IPS-18c (cell line): ENCODE measurements at regions not wholly inside any gene's neighbourhood (a gene's known extent, or its start where the extent isn't known, plus 50 kb on each side); places are given as distances from the start of the nearest gene placed in this dataset.

Experiments
- H3K4me3 ChIP-seq: 2 replicates; pipeline ENCODE4 v1.7.0; 2013; ENCODE audit warnings: low read depth, mild to moderate bottlenecking, low read length, moderate library complexity; ENCODE audit not compliant: insufficient read depth
- H3K9me3 ChIP-seq: one replicate; pipeline ENCODE4 v1.6.1; 2013; ENCODE audit warnings: mild to moderate bottlenecking, low read length, moderate library complexity; ENCODE audit not compliant: control insufficient read depth, insufficient read depth

DNA sequence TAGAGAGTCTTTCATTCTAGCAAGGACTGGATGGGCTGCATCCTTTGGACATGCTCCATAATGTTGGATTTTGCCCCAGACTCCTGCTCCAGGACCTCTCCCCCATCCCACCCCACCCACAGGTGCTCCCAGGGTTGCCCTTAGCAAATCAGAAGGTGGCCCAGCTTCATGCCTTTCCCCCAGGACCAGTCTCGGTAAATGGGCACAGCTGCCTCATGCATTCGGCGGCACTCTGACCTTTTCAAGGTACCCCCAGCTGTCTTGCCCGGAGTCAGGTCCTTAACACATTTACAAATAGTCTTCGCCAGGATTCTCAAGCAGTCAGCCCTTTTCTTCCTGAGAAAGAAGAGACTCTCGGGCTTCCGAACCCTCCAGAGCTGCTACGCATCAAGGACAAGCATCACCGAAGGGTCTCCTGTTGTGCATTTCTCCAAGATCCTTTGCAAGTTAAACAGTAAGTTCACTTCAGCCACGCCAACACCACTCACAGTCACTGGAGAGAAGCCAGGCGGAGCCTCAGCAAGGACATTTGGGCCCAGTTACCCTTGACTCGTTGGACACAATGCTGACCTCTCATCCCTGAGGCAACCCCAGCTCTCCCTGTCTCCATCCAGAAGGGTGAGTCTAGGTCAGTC lies 287.8 kb downstream of the FAM43A start:
- no peaks in the 10 kb centered on the region for H3K9me3 ChIP-seq
- H3K4me3 ChIP-seq, result no peak overlapping the region

DNA sequence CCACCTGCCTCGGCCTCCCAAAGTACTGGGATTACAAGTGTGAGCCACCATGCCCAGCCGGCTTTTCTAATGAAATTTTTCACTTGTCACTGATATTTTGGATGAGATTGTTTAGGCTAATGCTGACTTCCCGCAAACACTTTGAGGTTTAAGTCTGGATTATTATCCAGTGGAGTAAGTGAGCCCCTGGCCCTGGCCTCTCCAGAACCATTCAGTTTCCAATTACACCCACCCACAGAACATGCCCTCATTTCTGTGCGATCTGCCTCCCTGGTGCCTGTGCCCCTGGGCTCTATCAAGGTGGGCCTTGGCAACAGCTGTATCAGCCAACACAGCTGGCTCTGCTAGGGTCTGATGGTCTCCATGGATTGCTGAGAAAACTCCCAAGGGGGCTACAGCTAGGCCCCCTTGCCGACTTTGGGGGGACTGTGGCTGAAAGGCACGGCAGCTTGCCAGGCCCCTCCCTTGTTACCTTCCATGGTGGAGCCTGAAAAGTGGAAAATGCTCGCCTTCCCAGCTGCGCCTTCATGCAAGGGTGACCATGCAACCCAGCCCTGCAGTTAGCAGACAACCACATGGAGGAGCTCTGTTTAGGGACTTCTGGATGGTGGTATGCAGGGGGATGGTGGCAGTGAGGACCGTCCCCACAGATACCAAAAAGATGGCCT lies 288.9 kb downstream of the FAM43A start:
- no peaks in the 10 kb centered on the region for H3K9me3 ChIP-seq
- H3K4me3 ChIP-seq, result no peak overlapping the region

GRCh38 chr3:194976049-194976451 lies 290.4 kb downstream of the FAM43A start:
- no peaks in the 10 kb centered on the region for H3K9me3 ChIP-seq
- no peak overlapping the region for H3K4me3 ChIP-seq

- H3K4me3 ChIP-seq, result no peak overlapping the region
- no peaks in the 10 kb centered on the region for H3K9me3 ChIP-seq
These were observed 291.2 kb downstream of the FAM43A start for GRCh38 chr3:194976874-194977273.

- no peak overlapping the region for H3K4me3 ChIP-seq
- H3K9me3 ChIP-seq, result no peaks in the 10 kb centered on the region
These were observed 291.7 kb downstream of the FAM43A start for GRCh38 chr3:194977356-194977755.

DNA sequence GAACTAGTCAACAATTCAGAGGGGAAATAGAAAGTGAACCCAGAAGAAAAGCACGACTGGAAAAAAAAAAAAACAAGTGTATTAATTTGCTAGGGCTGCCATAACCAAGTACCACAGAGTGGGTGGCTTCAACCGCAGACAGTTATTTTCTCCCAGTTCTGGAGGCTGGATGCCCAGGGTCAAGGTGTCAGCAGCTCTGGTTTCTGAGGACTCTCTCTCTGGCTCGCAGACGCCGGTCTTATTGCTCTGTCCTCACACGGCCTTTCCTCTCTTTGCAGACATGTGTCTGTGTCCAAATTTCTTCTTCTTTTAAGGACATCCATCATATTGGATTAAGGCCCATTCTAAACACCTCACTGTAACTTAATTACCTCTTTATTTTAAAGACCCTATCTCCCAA lies 291.8 kb downstream of the XXYLT1 start:
- H3K4me3 ChIP-seq, result no peak overlapping the region
- H3K9me3 ChIP-seq, result peaks cover 2% of the 10 kb centered on the region

GRCh38 chr3:194982472-194982871 lies 288.5 kb downstream of the XXYLT1 start:
- Histone ChIP-seq H3K9me3 (peaks cover 2% of the 10 kb centered on the region), H3K4me3 (no peak overlapping the region)

- Histone ChIP-seq H3K9me3 (peaks cover 2% of the 10 kb centered on the region), H3K4me3 (no peak overlapping the region)
These were observed 287.8 kb downstream of the XXYLT1 start for GRCh38 chr3:194983121-194983520.

- Histone ChIP-seq H3K4me3 (no peak overlapping the region), H3K9me3 (peaks cover 2% of the 10 kb centered on the region)
These were observed 287.3 kb downstream of the XXYLT1 start for GRCh38 chr3:194983620-194984019.

- Histone ChIP-seq H3K4me3 (no peak overlapping the region), H3K9me3 (peaks cover 2% of the 10 kb centered on the region)
These were observed 286.9 kb downstream of the XXYLT1 start for GRCh38 chr3:194984066-194984465.

DNA sequence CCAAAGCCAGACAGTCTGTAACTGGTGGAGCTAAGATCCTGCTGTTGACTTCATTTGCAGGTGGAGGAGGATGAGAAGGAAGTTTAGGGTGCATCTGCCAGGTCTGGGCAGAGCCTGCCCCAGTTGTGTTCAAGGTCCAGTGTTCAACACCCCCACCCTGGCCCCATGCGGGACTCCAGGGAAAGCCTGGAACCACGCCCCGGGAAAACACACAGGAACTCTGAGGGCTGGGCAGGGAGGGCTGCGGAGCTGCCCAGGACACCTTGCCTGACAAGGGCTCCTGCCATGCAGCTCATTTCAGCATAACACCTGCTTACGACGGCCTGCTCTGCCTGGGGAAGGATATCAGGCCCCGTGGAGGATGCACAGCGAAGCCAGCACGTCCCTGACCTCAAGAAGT lies 286.3 kb downstream of the XXYLT1 start:
- no peak overlapping the region for H3K4me3 ChIP-seq
- peaks cover 2% of the 10 kb centered on the region for H3K9me3 ChIP-seq

- H3K4me3 ChIP-seq, result no peak overlapping the region
These were observed 285.9 kb downstream of the XXYLT1 start for GRCh38 chr3:194985031-194985578.

DNA sequence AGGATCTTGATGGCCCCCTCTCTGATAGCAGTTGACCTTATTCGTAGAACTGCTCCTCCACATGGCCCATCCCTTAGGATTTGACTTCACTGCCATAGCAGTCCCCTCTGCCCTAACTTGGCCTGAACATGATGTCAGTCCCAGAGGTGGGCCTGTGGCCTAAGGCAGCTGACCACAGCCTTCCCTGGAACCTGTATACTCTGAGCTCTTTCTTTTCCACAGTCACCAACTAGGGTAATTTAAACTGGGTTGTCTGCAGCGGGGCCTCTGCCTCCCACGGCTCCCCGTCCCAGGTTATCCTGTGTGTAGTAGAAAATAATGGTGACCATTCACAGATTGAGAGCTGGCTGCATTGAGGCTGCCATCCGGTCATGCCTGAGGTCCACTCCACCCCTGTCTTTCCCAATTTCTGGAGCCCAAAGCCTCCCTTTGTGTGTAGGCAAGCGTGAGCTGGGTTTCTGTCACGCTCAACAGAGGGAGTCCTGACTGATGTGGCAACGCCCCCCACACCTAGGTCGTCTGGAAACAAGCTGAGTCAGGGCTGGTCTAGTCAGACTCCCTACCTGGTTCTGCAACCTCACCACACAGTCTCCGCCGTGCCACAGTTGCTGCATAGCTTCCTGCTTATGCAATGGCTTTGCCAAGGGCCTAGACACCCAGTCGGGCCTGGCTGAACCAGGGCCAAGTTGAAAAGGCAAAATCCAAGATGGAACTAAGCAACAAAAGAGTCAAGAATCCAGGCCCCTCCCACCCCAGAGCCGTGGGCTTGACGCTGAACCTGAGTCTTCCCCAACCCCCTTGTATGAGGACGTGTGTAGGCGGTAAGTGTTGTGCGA lies 284.5 kb downstream of the XXYLT1 start:
- no peak overlapping the region for H3K4me3 ChIP-seq
- H3K9me3 ChIP-seq, result peaks cover 2% of the 10 kb centered on the region

More at GRCh38 chr3:194985031-194985578, 285.9 kb downstream of the XXYLT1 start:
- peaks cover 2% of the 10 kb centered on the region for H3K9me3 ChIP-seq

DNA sequence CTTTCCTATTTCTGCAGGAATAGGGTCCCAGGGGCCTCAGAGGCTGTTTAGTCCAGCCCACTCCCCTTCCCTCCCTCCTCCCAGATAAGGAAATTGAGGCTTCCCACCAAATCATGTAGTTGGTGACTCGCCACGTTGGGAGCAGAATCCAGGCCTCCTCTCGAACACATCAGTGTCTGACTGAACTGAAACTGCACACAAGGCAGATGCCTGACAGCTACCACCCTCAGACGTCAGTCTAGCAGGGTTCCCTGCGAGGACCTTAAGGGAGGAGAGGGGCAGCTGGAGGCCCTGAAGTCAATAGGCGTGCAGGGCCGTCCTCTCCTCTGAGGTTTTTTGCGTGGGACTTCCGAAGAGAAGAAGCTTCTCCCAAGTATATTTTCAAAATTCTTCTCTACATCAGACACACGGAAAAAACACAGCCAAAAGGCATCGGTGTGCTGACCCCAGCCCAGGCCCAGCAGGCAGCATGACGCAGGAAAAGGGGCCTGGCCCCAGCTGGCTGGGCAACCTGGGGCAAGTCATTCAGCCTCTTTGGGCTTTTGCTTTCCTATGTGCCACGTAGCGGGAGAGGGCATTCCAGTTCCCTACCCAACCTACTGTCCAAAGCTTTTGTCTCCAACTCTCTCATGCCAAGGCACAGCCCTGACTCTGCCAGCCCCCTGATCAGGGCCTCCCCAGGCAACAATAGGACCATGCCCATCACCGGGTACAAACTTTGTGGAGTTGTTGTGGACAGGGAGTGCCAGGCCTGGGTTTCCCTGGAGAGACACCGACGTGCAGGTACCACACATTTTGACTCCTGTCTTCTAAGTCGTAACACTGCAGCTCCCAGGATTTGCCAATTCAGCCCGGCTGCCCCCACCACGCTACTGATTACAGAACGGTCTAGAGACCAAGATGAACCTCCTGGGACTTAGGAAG lies 283.1 kb downstream of the XXYLT1 start:
- Histone ChIP-seq H3K4me3 (no peak overlapping the region), H3K9me3 (peaks cover 2% of the 10 kb centered on the region)

DNA sequence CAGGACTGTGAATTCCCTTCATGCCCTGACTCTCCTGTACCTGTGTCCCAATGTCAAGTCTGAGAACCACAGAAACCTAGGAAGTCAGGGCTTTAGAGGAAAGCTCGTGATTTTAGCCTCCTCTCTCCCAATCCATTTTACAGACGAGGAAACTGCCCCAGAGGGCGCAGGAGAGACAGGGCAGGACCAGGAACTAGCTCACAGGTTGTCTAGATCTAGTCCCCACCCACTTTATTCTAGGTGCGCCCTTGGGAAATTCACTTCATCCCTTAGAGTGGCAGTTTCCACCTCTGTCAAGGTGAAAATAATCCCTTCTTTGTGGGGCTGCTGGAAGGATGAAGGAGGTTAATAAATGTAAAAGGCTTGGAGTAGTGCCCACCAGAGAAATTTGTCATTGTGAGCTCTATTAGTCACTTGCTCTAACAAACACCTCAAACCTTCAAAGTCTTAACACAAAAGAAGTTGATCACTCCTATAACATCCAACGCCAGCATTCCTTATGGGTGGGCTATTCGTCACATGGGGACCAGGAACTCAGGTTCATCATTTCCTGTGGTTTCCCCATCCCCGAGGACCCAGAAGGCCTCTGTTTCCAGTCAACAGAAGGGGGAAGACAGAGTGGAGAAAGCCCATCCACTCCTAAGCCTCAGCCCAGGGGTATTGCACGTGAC lies 282.3 kb downstream of the XXYLT1 start:
- H3K4me3 ChIP-seq, result no peak overlapping the region
- peaks cover 2% of the 10 kb centered on the region for H3K9me3 ChIP-seq

GRCh38 chr3:194989241-194989640 lies 281.7 kb downstream of the XXYLT1 start:
- no peaks in the 10 kb centered on the region for H3K9me3 ChIP-seq
- no peak overlapping the region for H3K4me3 ChIP-seq
